Dermis blood vessel endothelial cell (primary cell): ENCODE measurements at regions not wholly inside any gene's neighbourhood (a gene's known extent, or its start where the extent isn't known, plus 50 kb on each side); places are given as distances from the start of the nearest gene placed in this dataset.

Experiments
- DNase-seq: peaks from one replicate; pipeline ENCODE4 v3.0.0; 2010

GRCh38 chr17:36869441-36869840, 67.8 kb upstream of the LHX1 start:
- no peak for DNase-seq

GRCh38 chr17:36869856-36870719, 67.2 kb upstream of the LHX1 start:
- no peak for DNase-seq

GRCh38 chr17:36870720-36870999, 66.6 kb upstream of the LHX1 start:
- DNase-seq, result no peak

GRCh38 chr17:36875698-36876293, 61.5 kb upstream of the LHX1 start:
- no peak for DNase-seq

GRCh38 chr17:36876966-36877365, 60.3 kb upstream of the LHX1 start:
- DNase-seq, result no peak

GRCh38 chr17:36877771-36878170, 59.5 kb upstream of the LHX1 start:
- no peak for DNase-seq

- no peak for DNase-seq
Observed at GRCh38 chr17:36878216-36878615, 59.1 kb upstream of the LHX1 start.

GRCh38 chr17:36879027-36879426, 58.2 kb upstream of the LHX1 start:
- no peak for DNase-seq

GRCh38 chr17:36879624-36880131, 57.6 kb upstream of the LHX1 start:
- no peak for DNase-seq

- DNase-seq, result no peak
Observed at GRCh38 chr17:36880268-36880905, 56.9 kb upstream of the LHX1 start.

- DNase-seq, result no peak
Observed at GRCh38 chr17:36881323-36881722, 56.0 kb upstream of the LHX1 start.

- DNase-seq, result no peak
Observed at GRCh38 chr17:36884495-36885152, 52.7 kb upstream of the LHX1 start.

GRCh38 chr17:36885153-36885735, 52.0 kb upstream of the LHX1 start:
- no peak for DNase-seq

GRCh38 chr17:36885771-36886377, 51.4 kb upstream of the LHX1 start:
- no peak for DNase-seq
